ENCODE measurements at regions not wholly inside any gene's neighbourhood (a gene's known extent, or its start where the extent isn't known, plus 50 kb on each side); places are given as distances from the start of the nearest gene placed in this dataset.

- no peak for DNase-seq
- Histone ChIP-seq H3K36me3 (no peaks in the 10 kb centered on the region), H3K27ac (no peak overlapping the region), H3K4me1 (no peaks in the 10 kb centered on the region), H3K27me3 (no peaks in the 10 kb centered on the region), H3K9me3 (no peaks in the 10 kb centered on the region), H3K4me3 (no peak overlapping the region)
- intact Hi-C loops (cut with DNase I; ENCODE audit: low total_unique reads) = no loop called here
- TF ChIP-seq CTCF (IDR thresholded peaks at IDR 0.05) = no peak
- no peak for TF ChIP-seq POLR2A (IDR thresholded peaks at IDR 0.05)
Measured at GRCh38 chr15:29535952-29536351, 266.3 kb upstream of the NSMCE3 start.

- H3K27me3 ChIP-seq = no peaks in the 10 kb centered on the region
- H3K9me3 ChIP-seq = no peaks in the 10 kb centered on the region
- no peak for DNase-seq
- intact Hi-C loops (cut with DNase I; ENCODE audit: low total_unique reads) = no loop called here
- H3K36me3 ChIP-seq = no peaks in the 10 kb centered on the region
- no peaks in the 10 kb centered on the region for H3K4me1 ChIP-seq
- H3K4me3 ChIP-seq = no peak overlapping the region
- no peak overlapping the region for H3K27ac ChIP-seq
- no peak for TF ChIP-seq POLR2A (IDR thresholded peaks at IDR 0.05)
- TF ChIP-seq CTCF (IDR thresholded peaks at IDR 0.05) = no peak
Measured at GRCh38 chr15:29534378-29534777, 264.8 kb upstream of the NSMCE3 start.

DNA sequence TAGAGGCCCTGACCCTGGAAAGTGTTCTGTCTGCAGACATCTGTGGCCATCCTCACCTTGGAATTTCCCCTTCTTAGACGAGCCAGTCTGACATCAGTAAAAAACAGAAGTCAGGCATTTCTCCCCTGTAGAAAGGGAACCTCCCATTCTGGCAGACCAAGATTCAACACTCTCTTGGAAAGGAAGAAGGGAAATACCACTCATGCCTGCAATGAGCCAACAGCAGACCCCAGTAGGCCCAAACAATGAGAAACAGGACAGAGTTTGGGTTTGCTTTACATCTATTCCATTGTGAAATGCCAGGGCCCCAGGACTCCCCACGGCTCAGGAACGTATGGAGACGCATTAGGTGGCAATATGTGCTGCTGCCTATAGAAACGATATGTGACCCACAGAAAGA is 264.0 kb upstream of the NSMCE3 start:
- no peaks in the 10 kb centered on the region for H3K4me1 ChIP-seq
- intact Hi-C loops (cut with DNase I; ENCODE audit: low total_unique reads) = no loop called here
- H3K27ac ChIP-seq = no peak overlapping the region
- no peak for DNase-seq
- H3K9me3 ChIP-seq = no peaks in the 10 kb centered on the region
- TF ChIP-seq POLR2A (IDR thresholded peaks at IDR 0.05) (no peak), CTCF (IDR thresholded peaks at IDR 0.05) (no peak)
- H3K4me3 ChIP-seq = no peak overlapping the region
- no peaks in the 10 kb centered on the region for H3K27me3 ChIP-seq
- no peaks in the 10 kb centered on the region for H3K36me3 ChIP-seq

DNA sequence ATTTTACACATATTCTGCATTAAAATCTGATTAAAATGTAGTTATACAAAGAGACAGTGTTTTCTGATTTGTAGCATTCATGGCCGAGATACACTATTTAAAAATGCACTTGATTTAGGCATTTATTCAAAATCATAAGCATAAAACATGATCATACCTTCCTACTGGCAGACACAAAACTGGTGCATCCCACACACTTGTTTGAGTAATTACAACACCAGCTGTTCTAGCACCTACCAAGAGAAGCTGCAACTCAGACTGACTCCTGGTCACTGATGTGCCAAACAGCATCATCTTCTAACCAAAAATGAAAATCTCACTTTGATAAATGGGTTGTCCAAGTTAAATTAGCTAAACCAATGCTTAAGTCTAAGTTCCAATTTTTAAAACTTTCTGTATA is 262.7 kb upstream of the NSMCE3 start:
- Histone ChIP-seq H3K4me3 (no peak overlapping the region), H3K4me1 (no peaks in the 10 kb centered on the region), H3K27ac (no peak overlapping the region), H3K36me3 (no peaks in the 10 kb centered on the region), H3K9me3 (no peaks in the 10 kb centered on the region), H3K27me3 (no peaks in the 10 kb centered on the region)
- intact Hi-C loops (cut with DNase I; ENCODE audit: low total_unique reads) = no loop called here
- no peak for TF ChIP-seq POLR2A (IDR thresholded peaks at IDR 0.05)
- TF ChIP-seq CTCF (IDR thresholded peaks at IDR 0.05) = no peak
- DNase-seq = no peak

- Histone ChIP-seq H3K4me3 (no peak overlapping the region), H3K9me3 (no peaks in the 10 kb centered on the region), H3K27ac (no peak overlapping the region), H3K36me3 (no peaks in the 10 kb centered on the region), H3K4me1 (no peaks in the 10 kb centered on the region), H3K27me3 (no peaks in the 10 kb centered on the region)
- DNase-seq = no peak
- TF ChIP-seq POLR2A (IDR thresholded peaks at IDR 0.05) (no peak), CTCF (IDR thresholded peaks at IDR 0.05) (no peak)
- intact Hi-C loops (cut with DNase I; ENCODE audit: low total_unique reads) = no loop called here
Measured at GRCh38 chr15:29530966-29531365, 261.3 kb upstream of the NSMCE3 start.
